Ascending aorta (tissue), 2 donors: ENCODE measurements at regions not wholly inside any gene's neighbourhood (a gene's known extent, or its start where the extent isn't known, plus 50 kb on each side); places are given as distances from the start of the nearest gene placed in this dataset.

Experiments used
- DNase-seq, 2 donors: peaks; one replicate each; pipeline ENCODE4 v3.0.0-alpha.2; 2019; ENCODE audit warnings: low spot score in 2 of 2
- H3K27ac ChIP-seq, 2 donors: fragments of 200-600 bp; sonication (generic); one replicate each; pipeline ENCODE4 v1.5.1; 2016 to 2017; ENCODE audit warnings: mild to moderate bottlenecking in 1 of 2
- H3K27me3 ChIP-seq: fragments of 200-600 bp; sonication (generic); one replicate; pipeline ENCODE4 v1.5.1; 2017
- H3K36me3 ChIP-seq, 2 donors: fragments of 200-600 bp; sonication (generic); one replicate each; pipeline ENCODE4 v1.5.1; 2016
- H3K4me1 ChIP-seq, 2 donors: fragments of 200-600 bp; sonication (generic); one replicate each; pipeline ENCODE4 v1.5.1; 2016 to 2017; ENCODE audit warnings: mild to moderate bottlenecking in 1 of 2
- H3K4me3 ChIP-seq, 2 donors: fragments of 200-600 bp; sonication (generic); one replicate each; pipeline ENCODE4 v1.5.1; 2016 to 2017; ENCODE audit warnings: mild to moderate bottlenecking in 1 of 2
- H3K9me3 ChIP-seq, 2 donors: fragments of 200-600 bp; sonication (generic); one replicate each; pipeline ENCODE4 v1.5.1; 2016
- intact Hi-C: fragments of 100-400 bp; cut with DNase I; formaldehyde crosslinking; loops from one replicate; pipeline ENCODE4 v1.15.1; 2023
- TF ChIP-seq, protein P1 (sequence below), 3 experiments: fragments of 200-600 bp in 2 of 3; fragments of 450-650 bp in 1 of 3; sonication (generic) in 2 of 3; IDR thresholded peaks; one replicate each; pipeline ENCODE4 v1.5.1; 2016 to 2019; ENCODE audit warnings: antibody characterized with exemption in 3 of 3, mild to moderate bottlenecking in 1 of 3, moderate library complexity in 1 of 3

DNA sequence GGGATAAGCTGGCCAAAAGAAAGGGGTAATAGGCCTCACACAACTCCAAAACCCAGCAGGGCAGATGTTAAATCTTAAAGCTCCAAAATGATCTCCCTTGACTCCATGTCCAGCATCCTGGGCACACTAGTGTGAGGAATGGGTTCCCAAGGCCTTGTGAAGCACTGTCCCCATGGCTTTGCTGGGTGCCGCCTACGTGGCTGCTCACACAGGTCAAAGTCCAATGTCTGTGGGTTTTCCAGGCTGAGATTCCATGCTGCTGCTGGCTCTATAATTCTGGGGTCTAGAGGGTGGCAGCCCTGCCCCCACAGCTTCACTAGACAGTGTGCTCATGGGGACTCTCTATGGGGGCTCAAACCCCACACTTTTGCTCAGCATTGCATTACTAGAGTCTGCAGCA, 145.3 kb upstream of the GRIN2B start:
- Histone ChIP-seq H3K9me3 (no peaks in the 10 kb centered on the region), H3K27me3 (no peaks in the 10 kb centered on the region), H3K36me3 (no peaks in the 10 kb centered on the region), H3K27ac (no peak overlapping the region), H3K4me1 (no peaks in the 10 kb centered on the region), H3K4me3 (no peak overlapping the region)
- DNase-seq: no peak
- TF ChIP-seq, protein P1, sequence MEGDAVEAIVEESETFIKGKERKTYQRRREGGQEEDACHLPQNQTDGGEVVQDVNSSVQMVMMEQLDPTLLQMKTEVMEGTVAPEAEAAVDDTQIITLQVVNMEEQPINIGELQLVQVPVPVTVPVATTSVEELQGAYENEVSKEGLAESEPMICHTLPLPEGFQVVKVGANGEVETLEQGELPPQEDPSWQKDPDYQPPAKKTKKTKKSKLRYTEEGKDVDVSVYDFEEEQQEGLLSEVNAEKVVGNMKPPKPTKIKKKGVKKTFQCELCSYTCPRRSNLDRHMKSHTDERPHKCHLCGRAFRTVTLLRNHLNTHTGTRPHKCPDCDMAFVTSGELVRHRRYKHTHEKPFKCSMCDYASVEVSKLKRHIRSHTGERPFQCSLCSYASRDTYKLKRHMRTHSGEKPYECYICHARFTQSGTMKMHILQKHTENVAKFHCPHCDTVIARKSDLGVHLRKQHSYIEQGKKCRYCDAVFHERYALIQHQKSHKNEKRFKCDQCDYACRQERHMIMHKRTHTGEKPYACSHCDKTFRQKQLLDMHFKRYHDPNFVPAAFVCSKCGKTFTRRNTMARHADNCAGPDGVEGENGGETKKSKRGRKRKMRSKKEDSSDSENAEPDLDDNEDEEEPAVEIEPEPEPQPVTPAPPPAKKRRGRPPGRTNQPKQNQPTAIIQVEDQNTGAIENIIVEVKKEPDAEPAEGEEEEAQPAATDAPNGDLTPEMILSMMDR (IDR thresholded peaks at IDR 0.05): no peak
- intact Hi-C loops: no loop called here

DNA sequence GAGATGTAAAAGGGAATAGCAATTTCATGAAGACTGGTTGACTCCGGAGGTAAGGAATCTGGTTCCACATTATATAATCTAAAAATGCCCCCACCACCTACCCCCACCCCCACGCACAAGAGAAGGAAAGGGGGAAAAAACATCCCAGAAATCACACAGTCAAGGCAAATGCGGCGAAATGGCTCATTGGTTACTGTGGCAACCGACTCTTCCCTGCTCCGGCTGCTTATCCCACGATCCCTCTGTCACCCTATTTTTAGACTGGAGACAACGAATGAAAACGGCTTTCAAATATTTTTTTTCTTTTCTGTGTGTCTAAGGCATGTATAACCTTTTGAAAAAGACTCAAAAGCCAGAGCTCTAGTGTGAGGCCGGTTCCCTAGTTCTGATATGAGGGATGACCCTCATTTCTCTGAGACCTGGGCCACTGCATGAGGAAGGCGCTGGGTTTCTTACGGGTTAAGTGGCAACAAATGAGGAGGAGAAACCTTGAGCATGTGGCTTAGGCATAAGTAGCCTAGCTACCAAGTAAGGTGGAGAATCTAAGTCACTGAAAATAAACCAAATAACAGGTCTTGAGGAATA, 148.3 kb upstream of the GRIN2B start:
- Histone ChIP-seq H3K4me3 (no peak overlapping the region), H3K36me3 (no peaks in the 10 kb centered on the region), H3K4me1 (no peaks in the 10 kb centered on the region), H3K9me3 (no peaks in the 10 kb centered on the region), H3K27me3 (no peaks in the 10 kb centered on the region), H3K27ac (no peak overlapping the region)
- TF ChIP-seq, protein P1 (IDR thresholded peaks at IDR 0.05): no peak
- DNase-seq: no peak
- intact Hi-C loops: no loop called here

DNA sequence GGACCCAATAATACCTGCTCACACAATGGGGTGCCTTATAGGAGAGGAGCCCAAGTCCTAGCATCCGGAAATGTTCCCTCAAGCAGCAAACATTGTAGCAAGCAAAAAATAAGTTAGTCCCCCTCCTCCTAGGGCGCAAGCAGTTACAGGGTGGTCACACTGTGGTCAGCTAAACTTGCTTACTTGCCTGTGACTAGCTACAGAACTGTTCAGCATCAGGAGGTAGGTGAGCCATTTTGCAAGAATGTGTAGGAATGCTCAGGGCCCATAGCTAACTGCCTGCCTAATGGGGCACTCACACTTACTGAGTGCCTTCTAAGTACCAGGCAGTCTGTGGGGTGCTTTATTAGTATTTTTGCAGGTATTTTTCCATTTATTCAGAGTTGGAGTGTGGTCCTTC, 154.6 kb upstream of the GRIN2B start:
- no peak overlapping the region for H3K27ac ChIP-seq
- H3K4me3 ChIP-seq: no peak overlapping the region
- no peaks in the 10 kb centered on the region for H3K27me3 ChIP-seq
- H3K36me3 ChIP-seq: no peaks in the 10 kb centered on the region
- TF ChIP-seq, protein P1 (IDR thresholded peaks at IDR 0.05): no peak
- intact Hi-C loops: no loop called here
- DNase-seq: no peak
- no peaks in the 10 kb centered on the region for H3K4me1 ChIP-seq
- no peaks in the 10 kb centered on the region for H3K9me3 ChIP-seq

DNA sequence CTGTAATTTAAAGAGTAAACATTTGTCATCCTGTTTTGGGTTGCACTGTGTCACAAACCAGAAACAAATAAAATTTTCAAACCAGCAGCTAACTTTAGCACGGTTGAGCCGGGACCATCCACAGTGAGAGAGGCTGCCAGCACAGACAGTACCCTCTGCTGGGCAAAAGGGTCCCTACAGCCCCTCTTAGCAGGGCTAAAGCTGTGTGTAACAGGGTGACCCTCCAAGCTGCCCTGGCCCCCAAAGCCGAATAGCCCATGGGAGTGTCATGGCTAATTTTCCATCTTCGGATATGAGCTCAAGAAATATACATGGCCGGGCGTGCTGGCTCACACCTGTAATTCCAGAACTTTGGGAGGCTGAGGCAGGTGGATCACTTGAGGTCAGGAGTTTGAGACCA, 157.1 kb upstream of the GRIN2B start:
- Histone ChIP-seq H3K9me3 (no peaks in the 10 kb centered on the region), H3K4me3 (no peak overlapping the region), H3K4me1 (no peaks in the 10 kb centered on the region), H3K27me3 (no peaks in the 10 kb centered on the region), H3K27ac (no peak overlapping the region), H3K36me3 (no peaks in the 10 kb centered on the region)
- intact Hi-C loops: no loop called here
- TF ChIP-seq, protein P1 (IDR thresholded peaks at IDR 0.05): no peak
- DNase-seq: no peak

DNA sequence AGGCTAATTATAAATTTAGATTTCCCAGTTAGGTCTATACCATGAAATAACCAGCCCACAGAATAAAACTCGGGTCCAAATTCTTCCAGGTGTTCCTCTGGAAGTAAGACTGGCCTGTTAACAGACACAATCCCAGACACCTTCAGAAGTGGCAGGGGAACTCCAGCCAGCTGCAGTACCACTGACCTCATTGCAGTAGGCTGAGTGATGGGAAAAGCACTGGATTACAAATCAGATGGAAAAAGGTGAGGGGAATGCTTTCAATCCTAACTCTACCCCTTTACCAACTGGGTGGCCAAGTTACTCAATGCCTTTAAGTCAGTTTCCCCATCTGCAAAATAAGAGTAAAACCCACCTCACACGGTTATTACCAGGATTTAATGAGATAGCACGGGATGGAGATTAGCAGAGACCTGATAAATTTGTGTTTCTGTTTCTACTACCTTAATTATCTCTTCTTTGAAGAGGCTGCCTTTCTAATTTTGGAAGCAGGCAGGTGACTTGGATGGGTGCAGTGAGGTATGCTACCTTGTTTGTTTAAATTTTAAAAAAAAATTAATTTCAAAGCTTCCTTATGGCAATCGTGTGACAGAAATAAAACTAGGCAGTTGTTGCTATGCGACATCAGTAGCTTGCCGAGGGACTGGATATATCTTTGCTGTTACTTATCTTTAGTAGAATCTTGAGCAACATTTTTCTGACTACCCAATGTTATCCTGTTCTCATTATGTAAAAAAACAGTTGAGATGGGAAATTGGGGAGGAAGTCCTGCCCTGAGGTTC, 167.3 kb upstream of the GRIN2B start:
- intact Hi-C loops: no loop called here
- no peaks in the 10 kb centered on the region for H3K9me3 ChIP-seq
- H3K27me3 ChIP-seq: no peaks in the 10 kb centered on the region
- no peak overlapping the region for H3K4me3 ChIP-seq
- H3K4me1 ChIP-seq: no peaks in the 10 kb centered on the region
- TF ChIP-seq, protein P1 (IDR thresholded peaks at IDR 0.05): no peak
- H3K36me3 ChIP-seq: no peaks in the 10 kb centered on the region
- DNase-seq: no peak
- H3K27ac ChIP-seq: no peak overlapping the region
